ENCODE measurements at regions not wholly inside any gene's neighbourhood (a gene's known extent, or its start where the extent isn't known, plus 50 kb on each side); places are given as distances from the start of the nearest gene placed in this dataset.
"Not testable (repeated sequence)": the region's sequence is repeated elsewhere in the genome, so short reads cannot be mapped to it uniquely, and the experiment has no call there.

DNA sequence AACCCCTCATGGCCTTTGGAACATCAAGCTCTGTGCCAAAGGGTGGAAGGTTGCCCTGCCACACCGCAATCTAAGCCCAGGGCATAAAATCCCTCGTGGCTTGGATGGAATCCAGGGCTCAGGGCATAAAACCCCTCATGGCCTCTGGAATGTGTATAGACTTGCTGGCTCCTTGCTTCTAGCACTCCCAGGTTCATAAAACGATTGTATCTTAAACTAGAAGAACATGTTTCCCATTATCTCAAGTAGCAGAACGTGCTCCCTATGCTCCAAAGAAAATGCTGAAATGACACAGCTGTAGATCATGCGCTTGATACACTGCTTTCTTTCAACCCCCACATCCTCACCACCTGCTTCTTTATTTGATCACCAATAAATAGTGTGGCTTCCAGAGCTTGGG, 174.8 kb downstream of the FBXO4 start:
- TF ChIP-seq, protein P1, sequence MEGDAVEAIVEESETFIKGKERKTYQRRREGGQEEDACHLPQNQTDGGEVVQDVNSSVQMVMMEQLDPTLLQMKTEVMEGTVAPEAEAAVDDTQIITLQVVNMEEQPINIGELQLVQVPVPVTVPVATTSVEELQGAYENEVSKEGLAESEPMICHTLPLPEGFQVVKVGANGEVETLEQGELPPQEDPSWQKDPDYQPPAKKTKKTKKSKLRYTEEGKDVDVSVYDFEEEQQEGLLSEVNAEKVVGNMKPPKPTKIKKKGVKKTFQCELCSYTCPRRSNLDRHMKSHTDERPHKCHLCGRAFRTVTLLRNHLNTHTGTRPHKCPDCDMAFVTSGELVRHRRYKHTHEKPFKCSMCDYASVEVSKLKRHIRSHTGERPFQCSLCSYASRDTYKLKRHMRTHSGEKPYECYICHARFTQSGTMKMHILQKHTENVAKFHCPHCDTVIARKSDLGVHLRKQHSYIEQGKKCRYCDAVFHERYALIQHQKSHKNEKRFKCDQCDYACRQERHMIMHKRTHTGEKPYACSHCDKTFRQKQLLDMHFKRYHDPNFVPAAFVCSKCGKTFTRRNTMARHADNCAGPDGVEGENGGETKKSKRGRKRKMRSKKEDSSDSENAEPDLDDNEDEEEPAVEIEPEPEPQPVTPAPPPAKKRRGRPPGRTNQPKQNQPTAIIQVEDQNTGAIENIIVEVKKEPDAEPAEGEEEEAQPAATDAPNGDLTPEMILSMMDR (IDR thresholded peaks at IDR 0.05), result not testable (repeated sequence)
- TF ChIP-seq POLR2A, EP300, POLR2AphosphoS5 (IDR thresholded peaks at IDR 0.05): not testable (repeated sequence)
